Fibroblast of lung (primary cell): ENCODE measurements at regions not wholly inside any gene's neighbourhood (a gene's known extent, or its start where the extent isn't known, plus 50 kb on each side); places are given as distances from the start of the nearest gene placed in this dataset.

Experiments used
- DNase-seq, 2 donors: peaks; one replicate each; pipeline versions ENCODE4 v3.0.0 to v3.0.0-alpha.2; 2010; ENCODE audit warnings: low read depth in 2 of 2
- H2AFZ ChIP-seq: 2 replicates; pipeline ENCODE4 v1.5.1; 2012; ENCODE audit warnings: low read length, control low read depth, inconsistent platforms
- H3K27ac ChIP-seq: 2 replicates; pipeline ENCODE4 v1.5.1; 2011; ENCODE audit warnings: low read length, control low read depth; ENCODE audit not compliant: insufficient read depth
- H3K27me3 ChIP-seq: 2 replicates; pipeline ENCODE4 v1.5.1; 2011; ENCODE audit warnings: mild to moderate bottlenecking, low read length; ENCODE audit not compliant: control insufficient read depth, insufficient read depth
- H3K36me3 ChIP-seq: 2 replicates; pipeline ENCODE4 v1.5.1; 2011; ENCODE audit warnings: low read length; ENCODE audit not compliant: control insufficient read depth, insufficient read depth
- H3K4me1 ChIP-seq: 2 replicates; pipeline ENCODE4 v1.5.1; 2011; ENCODE audit warnings: low read length; ENCODE audit not compliant: control insufficient read depth, insufficient read depth; ENCODE audit errors: extremely low read depth
- H3K4me2 ChIP-seq: 2 replicates; pipeline ENCODE4 v1.5.1; 2011; ENCODE audit warnings: low read length, control low read depth; ENCODE audit not compliant: insufficient read depth; ENCODE audit errors: extremely low read depth
- H3K4me3 ChIP-seq, 4 experiments: fragments of 200-600 bp in 1 of 4; sonication (generic) in 1 of 4; replicated peaks in 1 of 4; 2 replicates each; pipeline ENCODE4 v1.5.1; 2011 to 2016; ENCODE audit warnings: low read length in 4 of 4, low read depth in 3 of 4, mild to moderate bottlenecking in 3 of 4, control low read depth in 2 of 4, inconsistent platforms in 1 of 4, mixed read lengths in 1 of 4; ENCODE audit not compliant: insufficient read depth in 1 of 4; ENCODE audit errors: control extremely low read depth in 1 of 4
- H3K79me2 ChIP-seq: 2 replicates; pipeline ENCODE4 v1.5.1; 2012; ENCODE audit warnings: mild to moderate bottlenecking, low read length, inconsistent platforms; ENCODE audit not compliant: control insufficient read depth, insufficient read depth
- H3K9ac ChIP-seq: 2 replicates; pipeline ENCODE4 v1.5.1; 2011; ENCODE audit warnings: mild to moderate bottlenecking, low read length, control low read depth; ENCODE audit not compliant: insufficient read depth
- H3K9me3 ChIP-seq: 2 replicates; pipeline ENCODE4 v1.5.1; 2012; ENCODE audit warnings: low read depth, low read length; ENCODE audit not compliant: control insufficient read depth, insufficient read depth
- H4K20me1 ChIP-seq: 2 replicates; pipeline ENCODE4 v1.5.1; 2011; ENCODE audit warnings: low read length; ENCODE audit not compliant: control insufficient read depth, insufficient read depth; ENCODE audit errors: extremely low read depth
- EZH2 ChIP-seq: IDR thresholded peaks from 2 replicates; pipeline ENCODE4 v1.5.1; 2012; ENCODE audit warnings: low read length, control low read depth, mild to moderate bottlenecking; ENCODE audit errors: missing control alignments
- TF ChIP-seq, protein P1 (sequence below), 2 donors: IDR thresholded peaks in 1 of 2; conservative IDR thresholded peaks in 1 of 2; 1 replicate in 1 of 2; 2 replicates in 1 of 2; pipeline ENCODE4 v1.5.1; 2011 to 2012; ENCODE audit warnings: low read length in 2 of 2, control low read depth in 1 of 2, inconsistent platforms in 1 of 2, low read depth in 1 of 2, mild to moderate bottlenecking in 1 of 2

GRCh38 chr5:155633338-155633957 lies 619.9 kb downstream of the KIF4B start:
- DNase-seq = no peak
- no peak overlapping the region for H3K4me3 ChIP-seq

DNA sequence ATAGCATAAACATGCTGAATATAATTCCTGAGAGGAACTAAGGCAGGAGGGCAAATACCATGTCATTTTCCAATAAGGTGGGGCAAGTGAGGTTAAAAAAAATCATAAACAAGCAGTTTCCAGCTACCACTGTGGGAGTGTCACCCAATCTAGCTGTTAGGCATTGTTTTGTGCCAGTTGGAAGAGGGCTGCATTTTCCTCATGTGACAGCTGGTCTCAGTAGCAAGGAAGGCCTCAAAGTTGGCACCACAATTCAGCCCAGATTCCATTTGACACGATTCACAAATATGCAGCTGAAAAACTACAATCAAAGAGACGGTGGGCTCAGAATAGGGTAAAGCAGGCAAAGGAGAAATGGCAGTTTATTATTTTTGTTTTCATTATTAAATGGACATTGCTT lies 636.1 kb downstream of the KIF4B start:
- no peak overlapping the region for H3K9ac ChIP-seq
- no peaks in the 10 kb centered on the region for H3K27me3 ChIP-seq
- H3K4me2 ChIP-seq = no peak overlapping the region
- no peak overlapping the region for H3K27ac ChIP-seq
- no peak for DNase-seq
- H3K4me1 ChIP-seq = no peaks in the 10 kb centered on the region
- H4K20me1 ChIP-seq = no peaks in the 10 kb centered on the region
- no peak overlapping the region for H3K4me3 ChIP-seq
- no peak overlapping the region for H2AFZ ChIP-seq
- H3K79me2 ChIP-seq = no peaks in the 10 kb centered on the region
- H3K36me3 ChIP-seq = no peaks in the 10 kb centered on the region
- no peaks in the 10 kb centered on the region for H3K9me3 ChIP-seq
- TF ChIP-seq EZH2 = no peak
- TF ChIP-seq, protein P1, sequence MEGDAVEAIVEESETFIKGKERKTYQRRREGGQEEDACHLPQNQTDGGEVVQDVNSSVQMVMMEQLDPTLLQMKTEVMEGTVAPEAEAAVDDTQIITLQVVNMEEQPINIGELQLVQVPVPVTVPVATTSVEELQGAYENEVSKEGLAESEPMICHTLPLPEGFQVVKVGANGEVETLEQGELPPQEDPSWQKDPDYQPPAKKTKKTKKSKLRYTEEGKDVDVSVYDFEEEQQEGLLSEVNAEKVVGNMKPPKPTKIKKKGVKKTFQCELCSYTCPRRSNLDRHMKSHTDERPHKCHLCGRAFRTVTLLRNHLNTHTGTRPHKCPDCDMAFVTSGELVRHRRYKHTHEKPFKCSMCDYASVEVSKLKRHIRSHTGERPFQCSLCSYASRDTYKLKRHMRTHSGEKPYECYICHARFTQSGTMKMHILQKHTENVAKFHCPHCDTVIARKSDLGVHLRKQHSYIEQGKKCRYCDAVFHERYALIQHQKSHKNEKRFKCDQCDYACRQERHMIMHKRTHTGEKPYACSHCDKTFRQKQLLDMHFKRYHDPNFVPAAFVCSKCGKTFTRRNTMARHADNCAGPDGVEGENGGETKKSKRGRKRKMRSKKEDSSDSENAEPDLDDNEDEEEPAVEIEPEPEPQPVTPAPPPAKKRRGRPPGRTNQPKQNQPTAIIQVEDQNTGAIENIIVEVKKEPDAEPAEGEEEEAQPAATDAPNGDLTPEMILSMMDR (conservative IDR thresholded peaks at IDR 0.05 in 1 of 2, IDR thresholded peaks at IDR 0.05 in 1 of 2; ENCODE audit: low read depth in 1 of 2, low read length in 2 of 2) = no peak

More at GRCh38 chr5:155633338-155633957, 619.9 kb downstream of the KIF4B start:
- Histone ChIP-seq H3K79me2 (no peaks in the 10 kb centered on the region), H3K9ac (no peak overlapping the region), H3K36me3 (no peaks in the 10 kb centered on the region), H3K4me1 (no peaks in the 10 kb centered on the region), H3K9me3 (no peaks in the 10 kb centered on the region), H4K20me1 (no peaks in the 10 kb centered on the region), H3K27ac (no peak overlapping the region), H2AFZ (no peak overlapping the region), H3K4me2 (no peak overlapping the region), H3K27me3 (no peaks in the 10 kb centered on the region)
- no peak for TF ChIP-seq EZH2
- TF ChIP-seq, protein P1 (conservative IDR thresholded peaks at IDR 0.05 in 1 of 2, IDR thresholded peaks at IDR 0.05 in 1 of 2; ENCODE audit: low read depth in 1 of 2, low read length in 2 of 2) = no peak

DNA sequence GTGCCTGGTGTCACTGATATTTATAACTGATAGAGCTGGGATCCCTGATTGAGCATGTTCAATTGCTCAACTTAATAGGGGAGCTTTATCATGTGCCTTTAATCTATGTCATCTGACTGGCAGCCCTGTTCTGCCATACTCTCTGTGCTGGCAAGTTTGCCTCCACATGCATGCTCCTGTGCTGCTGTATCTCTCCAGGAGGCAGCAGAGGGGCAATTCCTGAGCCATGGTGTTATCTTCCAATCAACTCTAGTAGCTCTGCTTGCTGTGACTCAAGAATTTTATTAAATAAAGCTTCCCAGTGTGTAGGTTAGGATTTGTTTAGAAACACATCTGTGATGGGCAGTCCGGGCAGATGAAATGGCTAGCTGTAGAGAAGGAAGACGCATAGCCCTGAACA lies 642.0 kb downstream of the KIF4B start:
- Histone ChIP-seq H3K27ac (no peak overlapping the region), H3K9ac (no peak overlapping the region), H3K4me3 (no peak overlapping the region), H3K79me2 (no peaks in the 10 kb centered on the region), H3K36me3 (no peaks in the 10 kb centered on the region), H3K9me3 (no peaks in the 10 kb centered on the region), H4K20me1 (no peaks in the 10 kb centered on the region), H3K27me3 (no peaks in the 10 kb centered on the region), H3K4me1 (no peaks in the 10 kb centered on the region), H3K4me2 (no peak overlapping the region), H2AFZ (no peak overlapping the region)
- TF ChIP-seq EZH2 = no peak
- TF ChIP-seq, protein P1 (conservative IDR thresholded peaks at IDR 0.05 in 1 of 2, IDR thresholded peaks at IDR 0.05 in 1 of 2; ENCODE audit: low read depth in 1 of 2, low read length in 2 of 2) = no peak
- DNase-seq = no peak
